GOT3 (cell line): ENCODE measurements at regions not wholly inside any gene's neighbourhood (a gene's known extent, or its start where the extent isn't known, plus 50 kb on each side); places are given as distances from the start of the nearest gene placed in this dataset.
"Not testable (repeated sequence)": the region's sequence is repeated elsewhere in the genome, so short reads cannot be mapped to it uniquely, and the experiment has no call there.

ENCODE experiments used
- DNase-seq: peaks from one replicate; lab custom pipeline; 2025; ENCODE audit warnings: mixed read lengths; lab: John Stamatoyannopoulos, UW

- DNase-seq: no peak
Measured at GRCh38 chr10:35896001-35896400, 253.9 kb upstream of the FZD8 start.

- no peak for DNase-seq
Measured at GRCh38 chr10:35895331-35895730, 253.2 kb upstream of the FZD8 start.

- no peak for DNase-seq
Measured at GRCh38 chr10:35892526-35892925, 250.4 kb upstream of the FZD8 start.

- no peak for DNase-seq
Measured at GRCh38 chr10:35890676-35891495, 248.8 kb upstream of the FZD8 start.

- no peak for DNase-seq
Measured at GRCh38 chr10:35889971-35890675, 248.0 kb upstream of the FZD8 start.

- DNase-seq: no peak
Measured at GRCh38 chr10:35889226-35889625, 247.1 kb upstream of the FZD8 start.

- DNase-seq: no peak
Measured at GRCh38 chr10:35888400-35888799, 246.3 kb upstream of the FZD8 start.

GRCh38 chr10:35887685-35888084 lies 245.6 kb upstream of the FZD8 start:
- DNase-seq: no peak

GRCh38 chr10:35885076-35885475 lies 243.0 kb upstream of the FZD8 start:
- DNase-seq: no peak

GRCh38 chr10:35884657-35885071 lies 242.6 kb upstream of the FZD8 start:
- DNase-seq: no peak

GRCh38 chr10:35882422-35883150 lies 240.5 kb upstream of the FZD8 start:
- DNase-seq: no peak

- no peak for DNase-seq
Measured at GRCh38 chr10:35881320-35881719, 239.2 kb upstream of the FZD8 start.

GRCh38 chr10:35876248-35876647 lies 234.2 kb upstream of the FZD8 start:
- no peak for DNase-seq

- DNase-seq: no peak
Measured at GRCh38 chr10:35875016-35875676, 233.1 kb upstream of the FZD8 start.

- DNase-seq: no peak
Measured at GRCh38 chr10:35874311-35875015, 232.4 kb upstream of the FZD8 start.

- DNase-seq: no peak
Measured at GRCh38 chr10:35872671-35873070, 230.6 kb upstream of the FZD8 start.

- DNase-seq: no peak
Measured at GRCh38 chr10:35870665-35871310, 228.7 kb upstream of the FZD8 start.

- not testable (repeated sequence) for DNase-seq
Measured at GRCh38 chr10:35858676-35859283, 216.7 kb upstream of the FZD8 start.

- no peak for DNase-seq
Measured at GRCh38 chr10:35857860-35858259, 215.8 kb upstream of the FZD8 start.

GRCh38 chr10:35855155-35855947 lies 213.3 kb upstream of the FZD8 start:
- no peak for DNase-seq
